ENCODE measurements at regions not wholly inside any gene's neighbourhood (a gene's known extent, or its start where the extent isn't known, plus 50 kb on each side); places are given as distances from the start of the nearest gene placed in this dataset.
"Not testable (repeated sequence)": the region's sequence is repeated elsewhere in the genome, so short reads cannot be mapped to it uniquely, and the experiment has no call there.

DNA sequence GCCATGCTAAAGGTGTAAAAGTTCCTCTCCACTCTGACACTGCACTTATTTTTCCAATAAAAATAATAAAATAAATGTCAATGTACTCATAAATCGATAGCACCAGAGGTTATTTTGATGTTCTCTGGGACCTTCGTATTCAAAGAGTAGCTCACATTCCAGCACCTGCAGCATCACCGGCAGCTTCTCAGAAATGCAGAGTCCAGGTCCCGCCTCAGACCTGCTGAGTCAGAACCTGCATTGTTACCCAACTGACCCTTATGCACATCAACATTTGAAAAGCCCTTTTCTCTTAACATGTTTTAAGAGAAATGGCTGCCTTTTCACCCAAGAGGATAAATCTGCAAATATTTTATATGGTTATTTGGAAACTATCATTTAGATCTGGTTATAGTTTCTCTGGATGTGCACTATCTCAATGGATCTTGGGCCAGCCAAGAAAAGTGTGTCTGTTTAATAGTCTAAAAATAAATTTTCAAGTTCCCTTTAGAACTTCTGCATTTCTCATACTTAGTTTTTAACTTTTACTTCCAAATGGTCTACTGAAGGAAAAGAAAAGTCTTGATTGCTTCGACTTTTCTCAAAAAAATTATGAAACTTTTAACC is 216.2 kb upstream of the PRDM1 start:
- Histone ChIP-seq H3K4me1 (ENCODE audit: control insufficient read depth, insufficient read depth, low read length) (peaks cover 3% of the 10 kb centered on the region), H3K27me3 (ENCODE audit: control insufficient read depth, insufficient read depth, low read length) (no peaks in the 10 kb centered on the region), H3K9ac (ENCODE audit: low read depth, low read length) (no peak overlapping the region), H3K36me3 (ENCODE audit: control insufficient read depth, insufficient read depth, low read length) (no peaks in the 10 kb centered on the region), H3K9me3 (ENCODE audit: control insufficient read depth, insufficient read depth, low read length) (no peaks in the 10 kb centered on the region), H3K4me3 (ENCODE audit: low read depth, low read length) (no peak overlapping the region)

DNA sequence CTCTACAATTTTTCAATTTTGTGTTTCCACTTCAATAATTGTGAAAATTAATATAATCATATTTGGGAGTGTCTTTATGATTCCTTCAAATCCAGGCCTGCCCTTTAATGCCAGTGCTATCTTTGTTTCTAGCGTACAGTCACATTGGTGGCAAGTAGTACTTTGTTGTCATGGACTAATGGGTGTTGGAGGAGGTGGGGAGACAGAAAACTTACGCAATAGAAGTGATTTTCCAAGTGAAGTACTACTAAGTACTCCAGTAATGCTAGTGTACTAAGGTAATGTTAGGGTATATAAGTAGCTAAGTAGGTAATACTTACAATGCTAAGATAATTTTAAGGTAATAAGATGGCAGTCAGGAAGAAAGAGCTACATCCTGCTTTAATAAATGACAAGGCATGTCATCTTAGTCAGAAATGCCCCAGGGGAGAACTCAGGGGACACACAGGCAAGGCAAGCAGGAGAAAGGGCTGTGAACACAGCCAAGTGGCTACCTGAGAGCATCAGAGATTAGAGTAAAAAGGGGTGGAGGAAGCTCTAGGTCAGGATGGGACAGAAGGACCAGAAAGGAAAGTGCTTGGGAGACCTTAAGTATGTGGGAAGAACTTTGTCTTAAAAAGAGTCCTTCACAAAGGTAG is 217.2 kb upstream of the PRDM1 start:
- no peaks in the 10 kb centered on the region for H3K36me3 ChIP-seq (ENCODE audit: control insufficient read depth, insufficient read depth, low read length)

DNA sequence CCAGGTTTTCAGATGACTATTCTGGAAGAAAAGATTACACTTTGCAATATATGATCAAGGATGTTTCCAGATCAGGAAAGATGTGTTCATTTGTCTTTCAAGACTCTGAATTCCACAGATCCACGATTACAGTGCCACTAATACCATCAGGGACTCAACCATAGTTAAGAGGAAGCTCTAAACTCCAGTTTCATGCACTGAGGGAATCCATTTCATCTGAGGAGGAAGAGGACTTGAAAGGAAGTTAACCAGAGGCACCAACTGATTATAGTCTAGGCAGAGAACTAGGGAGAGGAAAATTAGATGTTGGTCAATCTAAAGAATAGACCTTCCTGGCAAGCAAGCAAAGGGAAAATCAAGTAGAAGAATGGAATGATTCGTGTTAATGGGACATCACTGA is 218.3 kb upstream of the PRDM1 start:
- Histone ChIP-seq H3K27me3 (ENCODE audit: control insufficient read depth, insufficient read depth, low read length) (no peaks in the 10 kb centered on the region), H3K4me1 (ENCODE audit: control insufficient read depth, insufficient read depth, low read length) (peaks cover 3% of the 10 kb centered on the region), H3K4me3 (ENCODE audit: low read depth, low read length) (no peak overlapping the region), H3K36me3 (ENCODE audit: control insufficient read depth, insufficient read depth, low read length) (no peaks in the 10 kb centered on the region), H3K9me3 (ENCODE audit: control insufficient read depth, insufficient read depth, low read length) (no peaks in the 10 kb centered on the region), H3K9ac (ENCODE audit: low read depth, low read length) (no peak overlapping the region)

More for the DNA sequence above, 217.2 kb upstream of the PRDM1 start:
- no peak overlapping the region for H3K4me3 ChIP-seq (ENCODE audit: low read depth, low read length)
- peaks cover 3% of the 10 kb centered on the region for H3K4me1 ChIP-seq (ENCODE audit: control insufficient read depth, insufficient read depth, low read length)
- no peaks in the 10 kb centered on the region for H3K27me3 ChIP-seq (ENCODE audit: control insufficient read depth, insufficient read depth, low read length)
- H3K9ac ChIP-seq (ENCODE audit: low read depth, low read length), result no peak overlapping the region
- H3K9me3 ChIP-seq (ENCODE audit: control insufficient read depth, insufficient read depth, low read length), result no peaks in the 10 kb centered on the region

DNA sequence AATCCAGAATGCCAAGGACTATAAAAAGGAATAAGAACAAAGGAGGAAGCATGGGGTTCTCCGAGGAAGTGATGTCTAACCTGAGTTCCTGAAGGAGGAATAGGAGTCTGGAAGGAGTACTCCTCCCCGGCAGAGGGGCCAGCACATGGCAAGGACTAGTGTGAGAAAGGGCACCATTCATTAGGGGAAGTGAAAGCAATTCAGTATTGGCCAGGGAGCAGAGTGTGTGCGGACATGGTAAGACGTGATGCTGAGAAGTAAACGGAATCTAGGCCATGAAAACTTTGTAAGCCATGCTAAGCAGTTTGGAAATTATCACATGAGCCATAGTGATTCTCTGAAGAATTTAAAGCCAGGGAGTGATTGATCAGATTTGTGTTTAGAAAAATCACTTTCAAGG is 218.9 kb upstream of the PRDM1 start:
- H3K27me3 ChIP-seq (ENCODE audit: control insufficient read depth, insufficient read depth, low read length), result no peaks in the 10 kb centered on the region
- no peaks in the 10 kb centered on the region for H3K36me3 ChIP-seq (ENCODE audit: control insufficient read depth, insufficient read depth, low read length)
- H3K9me3 ChIP-seq (ENCODE audit: control insufficient read depth, insufficient read depth, low read length), result no peaks in the 10 kb centered on the region
- H3K9ac ChIP-seq (ENCODE audit: low read depth, low read length), result no peak overlapping the region
- H3K4me1 ChIP-seq (ENCODE audit: control insufficient read depth, insufficient read depth, low read length), result peaks cover 3% of the 10 kb centered on the region
- no peak overlapping the region for H3K4me3 ChIP-seq (ENCODE audit: low read depth, low read length)

DNA sequence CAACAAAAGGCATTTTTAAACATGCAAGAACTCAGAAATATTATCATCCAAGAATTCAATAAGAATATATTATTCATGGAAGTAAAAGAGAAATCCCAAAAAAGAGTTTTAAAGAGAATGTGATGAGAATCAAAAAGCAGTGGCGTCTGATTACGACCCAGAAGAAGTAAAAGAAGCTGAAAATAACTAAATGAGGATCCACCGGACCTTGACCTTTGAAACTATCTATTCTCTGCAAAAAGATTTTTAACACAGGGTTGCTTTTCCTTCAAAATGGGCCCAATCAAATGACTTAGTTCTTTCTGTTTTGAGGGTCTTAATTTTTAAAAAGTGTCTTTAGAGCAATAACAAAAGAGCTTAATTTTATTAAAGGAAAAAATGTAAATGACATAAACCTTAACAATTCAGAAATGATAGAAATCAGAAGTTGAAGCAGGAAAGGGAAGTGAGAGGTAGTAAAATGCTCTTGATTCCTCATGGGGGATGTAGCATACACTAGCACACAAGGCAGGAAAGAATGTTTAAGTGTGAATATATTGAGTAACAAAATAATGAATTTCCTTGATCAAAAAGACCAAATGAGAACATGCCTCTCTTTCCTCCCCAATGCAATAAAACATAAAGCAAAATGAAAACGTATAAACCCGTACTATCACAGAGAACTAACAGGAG is 223.1 kb upstream of the PRDM1 start:
- Histone ChIP-seq H3K27me3 (ENCODE audit: control insufficient read depth, insufficient read depth, low read length) (no peaks in the 10 kb centered on the region), H3K9ac (ENCODE audit: low read depth, low read length) (no peak overlapping the region), H3K36me3 (ENCODE audit: control insufficient read depth, insufficient read depth, low read length) (no peaks in the 10 kb centered on the region), H3K4me3 (ENCODE audit: low read depth, low read length) (no peak overlapping the region), H3K4me1 (ENCODE audit: control insufficient read depth, insufficient read depth, low read length) (no peaks in the 10 kb centered on the region), H3K9me3 (ENCODE audit: control insufficient read depth, insufficient read depth, low read length) (no peaks in the 10 kb centered on the region)

DNA sequence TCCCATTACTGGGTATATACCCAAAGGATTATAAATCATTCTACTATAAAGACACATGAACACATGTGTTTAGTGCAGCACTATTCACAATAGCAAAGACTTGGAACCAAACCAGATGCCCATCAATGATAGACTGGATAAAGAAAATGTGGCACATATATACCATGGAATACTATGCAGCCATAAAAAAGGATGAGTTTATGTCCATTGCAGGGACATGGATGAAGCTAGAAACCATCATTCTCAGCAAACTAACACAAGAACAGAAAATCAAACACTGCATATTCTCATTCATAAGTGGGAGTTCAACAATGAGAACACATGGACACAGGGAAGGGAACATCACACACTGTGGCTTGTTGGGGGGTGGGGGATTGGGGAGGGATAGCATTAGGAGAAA is 225.2 kb upstream of the PRDM1 start:
- not testable (repeated sequence) for H3K4me3 ChIP-seq (ENCODE audit: low read depth, low read length); H3K9ac ChIP-seq (ENCODE audit: low read depth, low read length); H3K9me3 ChIP-seq (ENCODE audit: control insufficient read depth, insufficient read depth, low read length); H3K36me3 ChIP-seq (ENCODE audit: control insufficient read depth, insufficient read depth, low read length); H3K27me3 ChIP-seq (ENCODE audit: control insufficient read depth, insufficient read depth, low read length); H3K4me1 ChIP-seq (ENCODE audit: control insufficient read depth, insufficient read depth, low read length)

DNA sequence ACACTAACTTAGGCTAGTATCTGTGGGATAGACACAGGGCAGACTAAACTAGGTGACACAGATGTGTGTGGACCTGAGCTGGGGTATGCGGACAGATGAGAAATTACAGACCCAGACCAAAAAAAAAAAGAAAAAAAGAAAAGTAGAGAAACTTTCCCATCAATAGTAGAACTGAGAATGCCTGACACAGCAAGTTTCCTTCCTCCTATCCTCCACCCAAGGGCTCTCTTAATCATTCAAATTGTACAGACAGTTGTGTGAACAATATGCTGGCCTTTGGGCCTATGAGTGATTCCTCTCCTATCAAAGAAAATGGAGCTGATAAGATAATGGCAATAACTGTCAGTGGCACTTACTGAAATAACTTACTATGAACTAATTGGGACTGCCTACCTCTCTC is 226.7 kb upstream of the PRDM1 start:
- Histone ChIP-seq H3K4me1 (ENCODE audit: control insufficient read depth, insufficient read depth, low read length) (no peaks in the 10 kb centered on the region), H3K4me3 (ENCODE audit: low read depth, low read length) (no peak overlapping the region), H3K9me3 (ENCODE audit: control insufficient read depth, insufficient read depth, low read length) (peaks cover 4% of the 10 kb centered on the region), H3K9ac (ENCODE audit: low read depth, low read length) (no peak overlapping the region), H3K27me3 (ENCODE audit: control insufficient read depth, insufficient read depth, low read length) (no peaks in the 10 kb centered on the region), H3K36me3 (ENCODE audit: control insufficient read depth, insufficient read depth, low read length) (no peaks in the 10 kb centered on the region)

DNA sequence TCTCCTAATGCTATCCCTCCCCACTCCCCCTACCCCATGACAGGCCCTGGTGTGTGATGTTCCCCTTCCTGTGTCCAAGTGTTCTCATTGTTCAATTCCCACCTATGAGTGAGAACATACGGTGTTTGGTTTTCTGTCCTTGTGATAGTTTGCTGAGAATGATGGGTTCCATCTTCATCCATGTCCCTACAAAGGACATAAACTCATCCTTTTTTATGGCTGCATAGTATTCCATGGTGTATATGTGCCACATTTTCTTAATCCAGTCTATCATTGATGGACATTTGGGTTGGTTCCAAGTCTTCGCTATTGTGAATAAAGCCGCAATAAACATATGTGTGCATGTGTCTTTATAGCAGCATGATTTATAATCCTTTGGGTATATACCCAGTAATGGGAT is 227.5 kb upstream of the PRDM1 start:
- not testable (repeated sequence) for H3K4me1 ChIP-seq (ENCODE audit: control insufficient read depth, insufficient read depth, low read length); H3K9ac ChIP-seq (ENCODE audit: low read depth, low read length); H3K9me3 ChIP-seq (ENCODE audit: control insufficient read depth, insufficient read depth, low read length); H3K36me3 ChIP-seq (ENCODE audit: control insufficient read depth, insufficient read depth, low read length); H3K27me3 ChIP-seq (ENCODE audit: control insufficient read depth, insufficient read depth, low read length); H3K4me3 ChIP-seq (ENCODE audit: low read depth, low read length)

DNA sequence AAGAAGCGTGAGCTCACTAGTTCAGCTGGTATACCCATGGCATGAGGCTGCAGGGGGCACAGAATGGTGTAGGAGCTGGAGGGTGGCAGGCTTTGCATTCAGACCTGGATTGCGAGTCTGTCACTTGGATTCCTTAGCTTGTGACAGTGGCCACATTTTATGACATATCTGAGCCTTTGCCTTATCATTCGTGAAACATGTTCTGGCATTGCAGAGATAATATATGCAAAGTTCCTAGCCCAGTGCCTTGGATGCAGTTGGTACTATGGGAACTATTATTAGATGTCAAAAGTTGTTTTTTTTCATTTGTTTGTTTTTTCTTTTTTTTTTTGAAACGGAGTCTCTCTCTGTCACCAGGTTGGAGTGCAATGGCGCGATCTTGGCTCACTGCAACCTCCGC is 230.7 kb upstream of the PRDM1 start:
- H3K9me3 ChIP-seq (ENCODE audit: control insufficient read depth, insufficient read depth, low read length), result peaks cover 4% of the 10 kb centered on the region
- H3K27me3 ChIP-seq (ENCODE audit: control insufficient read depth, insufficient read depth, low read length), result no peaks in the 10 kb centered on the region
- no peak overlapping the region for H3K4me3 ChIP-seq (ENCODE audit: low read depth, low read length)
- H3K4me1 ChIP-seq (ENCODE audit: control insufficient read depth, insufficient read depth, low read length), result no peaks in the 10 kb centered on the region
- H3K36me3 ChIP-seq (ENCODE audit: control insufficient read depth, insufficient read depth, low read length), result no peaks in the 10 kb centered on the region
- no peak overlapping the region for H3K9ac ChIP-seq (ENCODE audit: low read depth, low read length)

DNA sequence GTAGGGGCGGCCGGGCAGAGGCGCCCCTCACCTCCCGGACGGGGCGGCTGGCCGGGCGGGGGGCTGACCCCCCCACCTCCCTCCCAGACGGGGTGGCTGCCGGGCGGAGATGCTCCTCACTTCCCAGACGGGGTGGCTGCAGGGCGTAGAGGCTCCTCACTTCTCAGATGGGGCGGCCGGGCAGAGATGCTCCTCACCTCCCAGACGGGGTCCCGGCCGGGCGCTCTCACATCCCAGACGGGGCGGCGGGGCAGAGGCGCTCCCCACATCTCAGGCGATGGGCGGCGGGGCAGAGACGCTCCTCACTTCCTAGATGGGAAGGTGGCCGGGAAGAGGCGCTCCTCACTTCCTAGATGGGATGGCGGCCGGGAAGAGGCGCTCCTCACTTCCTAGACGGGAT is 232.2 kb upstream of the PRDM1 start:
- H3K9ac ChIP-seq (ENCODE audit: low read depth, low read length); H3K36me3 ChIP-seq (ENCODE audit: control insufficient read depth, insufficient read depth, low read length); H3K4me3 ChIP-seq (ENCODE audit: low read depth, low read length); H3K27me3 ChIP-seq (ENCODE audit: control insufficient read depth, insufficient read depth, low read length); H3K9me3 ChIP-seq (ENCODE audit: control insufficient read depth, insufficient read depth, low read length); H3K4me1 ChIP-seq (ENCODE audit: control insufficient read depth, insufficient read depth, low read length): not testable (repeated sequence)

DNA sequence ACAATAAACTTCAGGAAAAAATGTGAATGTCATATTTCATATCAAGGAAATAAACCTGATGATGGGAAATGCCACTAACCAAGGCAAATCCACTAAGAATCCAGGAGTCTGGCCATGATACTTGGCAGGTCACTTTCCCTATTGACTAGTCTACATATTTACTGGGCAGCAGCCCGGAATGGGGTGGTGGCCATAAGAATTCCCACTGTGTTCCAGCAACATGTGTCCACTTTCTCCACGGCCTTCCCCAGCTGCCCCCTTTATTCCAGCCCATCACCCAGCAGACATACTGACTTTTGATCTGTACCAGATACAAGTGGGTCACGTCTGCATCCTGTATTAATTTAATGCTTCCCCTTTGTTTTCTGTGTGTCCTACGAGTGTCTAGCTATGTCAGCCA is 234.5 kb upstream of the PRDM1 start:
- H3K4me3 ChIP-seq (ENCODE audit: low read depth, low read length), result no peak overlapping the region
- no peaks in the 10 kb centered on the region for H3K36me3 ChIP-seq (ENCODE audit: control insufficient read depth, insufficient read depth, low read length)
- H3K4me1 ChIP-seq (ENCODE audit: control insufficient read depth, insufficient read depth, low read length), result no peaks in the 10 kb centered on the region

DNA sequence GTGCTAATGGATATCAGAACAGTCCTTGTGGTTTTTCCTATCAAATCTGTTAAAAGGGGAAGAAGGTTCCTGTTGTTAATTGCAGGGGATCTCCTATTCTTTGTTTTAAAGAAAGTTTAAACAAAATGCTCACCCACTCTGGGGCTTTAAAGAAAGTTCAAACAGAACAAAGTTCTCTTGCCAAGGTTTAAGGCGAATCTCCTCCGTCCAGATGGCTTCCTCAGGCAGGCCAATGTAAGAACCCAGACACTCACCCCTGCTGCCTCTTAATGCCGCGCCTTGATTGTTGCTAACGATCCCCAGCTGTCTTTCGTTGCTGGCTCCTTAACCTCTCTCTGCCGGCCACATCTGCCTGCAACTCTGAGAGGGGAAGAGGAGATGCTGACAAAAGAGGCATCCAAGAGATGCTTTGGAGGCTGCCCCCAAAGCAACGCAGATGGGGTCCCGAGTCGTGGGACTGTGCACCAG is 235.0 kb upstream of the PRDM1 start:
- no peaks in the 10 kb centered on the region for H3K4me1 ChIP-seq (ENCODE audit: control insufficient read depth, insufficient read depth, low read length)
- H3K9me3 ChIP-seq (ENCODE audit: control insufficient read depth, insufficient read depth, low read length), result peaks cover 4% of the 10 kb centered on the region
- H3K27me3 ChIP-seq (ENCODE audit: control insufficient read depth, insufficient read depth, low read length), result no peaks in the 10 kb centered on the region
- H3K36me3 ChIP-seq (ENCODE audit: control insufficient read depth, insufficient read depth, low read length), result no peaks in the 10 kb centered on the region
- H3K9ac ChIP-seq (ENCODE audit: low read depth, low read length), result no peak overlapping the region
- H3K4me3 ChIP-seq (ENCODE audit: low read depth, low read length), result no peak overlapping the region

More for the DNA sequence above, 234.5 kb upstream of the PRDM1 start:
- Histone ChIP-seq H3K9ac (ENCODE audit: low read depth, low read length) (no peak overlapping the region), H3K27me3 (ENCODE audit: control insufficient read depth, insufficient read depth, low read length) (no peaks in the 10 kb centered on the region), H3K9me3 (ENCODE audit: control insufficient read depth, insufficient read depth, low read length) (peaks cover 4% of the 10 kb centered on the region)

Measured in iPS-15b (cell line).